GM23338 (cell line): ENCODE measurements at regions not wholly inside any gene's neighbourhood (a gene's known extent, or its start where the extent isn't known, plus 50 kb on each side); places are given as distances from the start of the nearest gene placed in this dataset.
"Not testable (repeated sequence)": the region's sequence is repeated elsewhere in the genome, so short reads cannot be mapped to it uniquely, and the experiment has no call there.

Experiments
- ATAC-seq: fragments of 200-7000 bp; cut with Tn5 transposase; 3 replicates; pipeline ENCODE4 v1.9.1; 2020
- DNase-seq: peaks from one replicate; pipeline ENCODE4 v3.0.0-alpha.2; 2015; ENCODE audit warnings: low spot score
- H2AFZ ChIP-seq: fragments of 200-600 bp; sonication (generic); 2 replicates; pipeline ENCODE4 v1.8.0; 2016; ENCODE audit warnings: antibody characterized with exemption, mild to moderate bottlenecking, moderate library complexity
- H3F3A ChIP-seq: fragments of 200-600 bp; sonication (generic); replicated peaks from 2 replicates; pipeline ENCODE4 v1.8.0; 2017; ENCODE audit warnings: antibody characterized with exemption, mixed run types, low read depth
- H3K27ac ChIP-seq: fragments of 200-600 bp; sonication (generic); 2 replicates; pipeline ENCODE4 v1.6.1; 2016; ENCODE audit warnings: low read depth
- H3K27me3 ChIP-seq: fragments of 200-600 bp; sonication (generic); 2 replicates; pipeline ENCODE4 v1.8.0; 2016; ENCODE audit warnings: mild to moderate bottlenecking, mixed run types, moderate library complexity; ENCODE audit not compliant: insufficient read depth
- H3K36me3 ChIP-seq: fragments of 200-600 bp; sonication (generic); 2 replicates; pipeline ENCODE4 v1.8.0; 2016; ENCODE audit warnings: mild to moderate bottlenecking; ENCODE audit not compliant: insufficient read depth
- H3K4me1 ChIP-seq: fragments of 200-600 bp; sonication (generic); 2 replicates; pipeline ENCODE4 v1.8.0; 2016; ENCODE audit warnings: mild to moderate bottlenecking, moderate library complexity; ENCODE audit not compliant: insufficient read depth
- H3K4me2 ChIP-seq: fragments of 200-600 bp; sonication (generic); 2 replicates; pipeline ENCODE4 v1.7.1; 2017; ENCODE audit warnings: mixed run types
- H3K4me3 ChIP-seq: fragments of 200-600 bp; sonication (generic); 2 replicates; pipeline ENCODE4 v1.6.1; 2016; ENCODE audit warnings: mixed run types
- H3K79me2 ChIP-seq: fragments of 200-600 bp; sonication (generic); replicated peaks from 2 replicates; pipeline ENCODE4 v1.8.0; 2017; ENCODE audit warnings: mild to moderate bottlenecking; ENCODE audit not compliant: insufficient read depth
- H3K9me2 ChIP-seq: fragments of 200-600 bp; sonication (generic); 2 replicates; pipeline ENCODE4 v1.8.0; 2017; ENCODE audit not compliant: insufficient read depth
- H4K20me1 ChIP-seq: fragments of 200-600 bp; sonication (generic); replicated peaks from 2 replicates; pipeline ENCODE4 v1.8.0; 2017; ENCODE audit warnings: mild to moderate bottlenecking; ENCODE audit not compliant: insufficient read depth
- H3K27ac Mint-ChIP-seq: 2 replicates; pipeline ENCODE4 v1.8.0; 2020; ENCODE audit warnings: inconsistent platforms, mild to moderate bottlenecking, moderate library complexity, mixed read lengths
- H3K27me3 Mint-ChIP-seq: 3 replicates; pipeline ENCODE4 v1.8.0; 2022; ENCODE audit warnings: low read depth, mild to moderate bottlenecking, moderate library complexity, mixed read lengths, inconsistent platforms; ENCODE audit not compliant: insufficient read depth, poor library complexity
- H3K36me3 Mint-ChIP-seq: 3 replicates; pipeline ENCODE4 v1.8.0; 2021; ENCODE audit warnings: low read depth, mild to moderate bottlenecking, inconsistent platforms, moderate library complexity, mixed read lengths
- H3K4me1 Mint-ChIP-seq: 3 replicates; pipeline ENCODE4 v1.8.0; 2020; ENCODE audit warnings: mild to moderate bottlenecking, inconsistent platforms, mixed read lengths
- H3K4me3 Mint-ChIP-seq: 3 replicates; pipeline ENCODE4 v1.8.0; 2021; ENCODE audit warnings: moderate library complexity, mild to moderate bottlenecking, inconsistent platforms, mixed read lengths
- H3K9me3 Mint-ChIP-seq: 3 replicates; pipeline ENCODE4 v1.8.0; 2020; ENCODE audit warnings: moderate library complexity, mild to moderate bottlenecking, inconsistent platforms, mixed read lengths

DNA sequence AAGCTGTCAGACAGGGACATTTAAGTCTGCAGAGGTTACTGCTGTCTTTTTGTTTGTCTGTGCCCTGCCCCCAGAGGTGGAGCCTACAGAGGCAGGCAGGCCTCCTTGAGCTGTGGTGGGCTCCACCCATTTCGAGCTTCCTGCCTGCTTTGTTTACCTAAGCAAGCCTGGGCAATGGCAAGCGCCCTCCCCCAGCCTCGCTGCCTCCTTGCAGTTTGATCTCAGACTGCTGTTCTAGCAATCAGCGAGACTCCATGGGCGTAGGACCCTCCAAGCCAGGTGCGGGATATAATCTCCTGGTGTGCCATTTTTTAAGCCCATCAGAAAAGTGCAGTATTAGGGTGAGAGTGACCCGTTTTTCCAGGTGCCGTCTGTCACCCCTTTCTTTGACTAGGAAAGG lies 53.6 kb upstream of the EDA2R start:
- H3K36me3 Mint-ChIP-seq: peaks cover 11% of the 10 kb centered on the region; the same call in 2 of the 3 replicates
- not testable (repeated sequence) for H3K4me1 Mint-ChIP-seq, ATAC-seq, H3K9me2 ChIP-seq, H3F3A ChIP-seq, H4K20me1 ChIP-seq, H3K4me1 ChIP-seq, H3K4me3 ChIP-seq, H2AFZ ChIP-seq, H3K4me3 Mint-ChIP-seq, H3K79me2 ChIP-seq, H3K27me3 Mint-ChIP-seq, H3K27ac Mint-ChIP-seq, H3K27ac ChIP-seq, H3K4me2 ChIP-seq, H3K27me3 ChIP-seq, H3K36me3 ChIP-seq, DNase-seq
- H3K9me3 Mint-ChIP-seq: peaks cover 42% of the 10 kb centered on the region
